H1 (cell line): ENCODE measurements at regions not wholly inside any gene's neighbourhood (a gene's known extent, or its start where the extent isn't known, plus 50 kb on each side); places are given as distances from the start of the nearest gene placed in this dataset.

Source experiments
- CTCF ChIA-PET: fragments of 300-600 bp; sonication (Branson Sonifier 250); formaldehyde crosslinking; loops from one replicate; lab custom pipeline; 2021; ENCODE audit not compliant: partially characterized antibody; lab: Charles Lee
- POLR2A ChIA-PET: fragments of 300-600 bp; sonication (Branson Sonifier 250); formaldehyde crosslinking; loops from one replicate; lab custom pipeline; 2021; ENCODE audit warnings: inconsistent platforms; ENCODE audit not compliant: partially characterized antibody; lab: Charles Lee
- DNase-seq, 2 experiments: peaks; one replicate each; pipeline versions ENCODE4 v3.0.0 to v3.0.0-alpha.2; 2010 to 2022; ENCODE audit warnings: low spot score in 2 of 2, low read depth in 1 of 2, mixed read lengths in 1 of 2
- FAIRE-seq: peaks from 2 replicates; lab custom pipeline; 2011; peaks lifted over from hg19 to GRCh38; lab: Jason Lieb, UNC
- H2AFZ ChIP-seq: 2 replicates; pipeline ENCODE4 v1.8.1; 2012; ENCODE audit warnings: low read length, inconsistent platforms
- H2AK5ac ChIP-seq: 2 replicates; pipeline ENCODE4 v1.6.1; 2013; ENCODE audit warnings: low read depth, low read length
- H2BK120ac ChIP-seq: replicated peaks from 2 replicates; pipeline ENCODE3; 2013; ENCODE audit warnings: low read depth, low read length, inconsistent platforms
- H2BK12ac ChIP-seq: 2 replicates; pipeline ENCODE4 v1.6.1; 2013; ENCODE audit warnings: low read depth, low read length
- H2BK15ac ChIP-seq: 2 replicates; pipeline ENCODE4 v1.6.1; 2013; ENCODE audit warnings: low read length
- H2BK20ac ChIP-seq: 2 replicates; pipeline ENCODE4 v1.6.1; 2013; ENCODE audit warnings: low read length
- H2BK5ac ChIP-seq: 2 replicates; pipeline ENCODE4 v1.6.1; 2013; ENCODE audit warnings: low read depth, low read length
- H3K14ac ChIP-seq: 2 replicates; pipeline ENCODE4 v1.6.1; 2013; ENCODE audit warnings: inconsistent platforms; ENCODE audit not compliant: insufficient read length
- H3K18ac ChIP-seq: 2 replicates; pipeline ENCODE4 v1.6.1; 2013; ENCODE audit warnings: low read length; ENCODE audit errors: extremely low read depth
- H3K23ac ChIP-seq: 2 replicates; pipeline ENCODE4 v1.6.1; 2013; ENCODE audit warnings: inconsistent platforms; ENCODE audit not compliant: insufficient read length
- H3K23me2 ChIP-seq: 2 replicates; pipeline ENCODE4 v1.6.1; 2013; ENCODE audit warnings: low read depth, low read length
- H3K27ac ChIP-seq: 2 replicates; pipeline ENCODE4 v1.6.1; 2011; ENCODE audit warnings: low read depth, low read length, inconsistent platforms
- H3K27me3 ChIP-seq, 4 experiments: replicated peaks in 1 of 4; 1 replicate in 1 of 4; 2 replicates in 3 of 4; pipeline versions ENCODE4 v1.6.1 to v1.8.1; 2011 to 2013; ENCODE audit warnings: low read length in 3 of 4, mild to moderate bottlenecking in 3 of 4, inconsistent platforms in 2 of 4, mixed read lengths in 2 of 4, moderate library complexity in 1 of 4; ENCODE audit not compliant: control insufficient read depth in 3 of 4, insufficient read depth in 3 of 4; ENCODE audit errors: extremely low read depth in 1 of 4
- H3K36me3 ChIP-seq, 4 experiments: 2 replicates each; pipeline versions ENCODE4 v1.6.1 to v1.8.1; 2011 to 2013; ENCODE audit warnings: mild to moderate bottlenecking in 4 of 4, low read length in 3 of 4, moderate library complexity in 2 of 4, control low read depth in 1 of 4, inconsistent platforms in 1 of 4; ENCODE audit not compliant: insufficient read depth in 4 of 4, control insufficient read depth in 2 of 4
- H3K4ac ChIP-seq: replicated peaks from 2 replicates; pipeline ENCODE3; 2013; ENCODE audit warnings: low read length, low read depth, mixed read lengths, inconsistent platforms; ENCODE audit not compliant: insufficient read length
- H3K4me1 ChIP-seq, 4 experiments: replicated peaks in 1 of 4; 1 replicate in 1 of 4; 2 replicates in 3 of 4; pipeline versions ENCODE4 v1.6.1 to v1.8.1; 2011 to 2013; ENCODE audit warnings: low read length in 3 of 4, inconsistent platforms in 2 of 4, mixed read lengths in 1 of 4; ENCODE audit not compliant: insufficient read depth in 4 of 4, control insufficient read depth in 3 of 4
- H3K4me2 ChIP-seq, 2 experiments: 2 replicates each; pipeline versions ENCODE4 v1.6.1 to v1.8.1; 2011 to 2013; ENCODE audit warnings: low read depth in 2 of 2, low read length in 2 of 2, control low read depth in 1 of 2, inconsistent platforms in 1 of 2, mild to moderate bottlenecking in 1 of 2; ENCODE audit not compliant: insufficient read depth in 1 of 2
- H3K4me3 ChIP-seq, 4 experiments: fragments of 200-600, 300-600 bp in 1 of 4; sonication (generic), shearing (Covaris generic), sonication (Bioruptor Twin) in 1 of 4; 2 replicates each; pipeline versions ENCODE4 v1.5.1 to v1.8.1; 2011 to 2016; ENCODE audit warnings: low read length in 4 of 4, low read depth in 3 of 4, control low read depth in 2 of 4, inconsistent platforms in 2 of 4, mild to moderate bottlenecking in 2 of 4, mixed read lengths in 1 of 4, moderate library complexity in 1 of 4; ENCODE audit not compliant: insufficient read depth in 2 of 4; ENCODE audit errors: extremely low read depth in 1 of 4
- H3K56ac ChIP-seq: replicated peaks from 2 replicates; pipeline ENCODE3; 2013; ENCODE audit warnings: low read depth, mild to moderate bottlenecking, mixed read lengths, low read length, inconsistent platforms; ENCODE audit not compliant: insufficient read length
- H3K79me1 ChIP-seq: 2 replicates; pipeline ENCODE4 v1.6.1; 2013; ENCODE audit warnings: low read depth, low read length, control low read depth
- H3K79me2 ChIP-seq, 2 experiments: 2 replicates each; pipeline versions ENCODE4 v1.6.1 to v1.8.1; 2012 to 2013; ENCODE audit warnings: low read length in 2 of 2, mild to moderate bottlenecking in 2 of 2, inconsistent platforms in 1 of 2; ENCODE audit not compliant: insufficient read depth in 2 of 2, control insufficient read depth in 1 of 2
- H3K9ac ChIP-seq, 4 experiments: replicated peaks in 1 of 4; 1 replicate in 1 of 4; 2 replicates in 3 of 4; pipeline versions ENCODE4 v1.6.1 to v1.8.1; 2011 to 2013; ENCODE audit warnings: low read depth in 3 of 4, low read length in 3 of 4, control low read depth in 2 of 4, mild to moderate bottlenecking in 2 of 4, moderate library complexity in 2 of 4, inconsistent platforms in 1 of 4; ENCODE audit errors: extremely low read depth in 1 of 4
- H3K9me3 ChIP-seq, 2 experiments: 2 replicates each; pipeline versions ENCODE4 v1.6.1 to v1.8.1; 2012 to 2013; ENCODE audit warnings: mild to moderate bottlenecking in 2 of 2, moderate library complexity in 2 of 2, control low read depth in 1 of 2, inconsistent platforms in 1 of 2, low read depth in 1 of 2, low read length in 1 of 2, mixed read lengths in 1 of 2; ENCODE audit not compliant: insufficient read depth in 2 of 2
- H4K20me1 ChIP-seq, 2 experiments: replicated peaks in 1 of 2; 2 replicates each; pipeline versions ENCODE3 to v1.8.1; 2011 to 2013; ENCODE audit warnings: inconsistent platforms in 2 of 2, low read length in 2 of 2, mild to moderate bottlenecking in 1 of 2; ENCODE audit not compliant: insufficient read depth in 2 of 2, control insufficient read depth in 1 of 2
- H4K5ac ChIP-seq: 2 replicates; pipeline ENCODE4 v1.6.1; 2013; ENCODE audit warnings: low read length, low read depth, mixed read lengths, inconsistent platforms; ENCODE audit not compliant: insufficient read length
- H4K8ac ChIP-seq: 2 replicates; pipeline ENCODE4 v1.8.0; 2013; ENCODE audit warnings: mild to moderate bottlenecking, moderate library complexity, low read length, inconsistent platforms; ENCODE audit not compliant: insufficient read depth; ENCODE audit errors: extremely low read depth
- H4K91ac ChIP-seq: replicated peaks from 2 replicates; pipeline ENCODE3; 2013; ENCODE audit warnings: low read length, mixed read lengths, inconsistent platforms; ENCODE audit not compliant: insufficient read length
- CBX8 ChIP-seq: fragments of 300-800, 300-1000 bp; sonication (generic); IDR thresholded peaks from 2 replicates; pipeline ENCODE4 v1.7.1; 2016; ENCODE audit warnings: low read depth, low read length, borderline replicate concordance
- CEBPB ChIP-seq: IDR thresholded peaks from 2 replicates; pipeline ENCODE4 v1.6.1; 2012; ENCODE audit warnings: low read depth, low read length
- CREB1 ChIP-seq: IDR thresholded peaks from 2 replicates; pipeline ENCODE4 v1.6.1; 2012; ENCODE audit warnings: inconsistent platforms
- GABPA ChIP-seq: IDR thresholded peaks from 2 replicates; pipeline ENCODE4 v1.6.1; 2011; ENCODE audit warnings: mild to moderate bottlenecking, low read length, moderate library complexity, borderline replicate concordance; ENCODE audit not compliant: insufficient read depth
- GTF2F1 ChIP-seq: IDR thresholded peaks from 2 replicates; pipeline ENCODE4 v1.6.1; 2012; ENCODE audit warnings: low read depth, low read length, improper control_type of control experiment, borderline replicate concordance
- JUN ChIP-seq: IDR thresholded peaks from 2 replicates; pipeline ENCODE4 v1.6.1; 2011; ENCODE audit warnings: low read depth, mild to moderate bottlenecking, improper control_type of control experiment, low read length
- KDM4A ChIP-seq: IDR thresholded peaks from one replicate; pipeline ENCODE4 v1.7.1; 2012; ENCODE audit warnings: low read depth, mild to moderate bottlenecking, moderate library complexity, low read length, inconsistent platforms; ENCODE audit not compliant: severe bottlenecking
- RBBP5 ChIP-seq: IDR thresholded peaks from 2 replicates; pipeline ENCODE4 v1.7.1; 2012; ENCODE audit warnings: low read depth, mild to moderate bottlenecking, inconsistent platforms, low read length, moderate library complexity, borderline replicate concordance
- TBP ChIP-seq: IDR thresholded peaks from 2 replicates; pipeline ENCODE4 v1.6.1; 2011; ENCODE audit warnings: low read depth, low read length, improper control_type of control experiment
- TEAD4 ChIP-seq: IDR thresholded peaks from 2 replicates; pipeline ENCODE4 v1.6.1; 2012; ENCODE audit warnings: low read depth, low read length, inconsistent platforms, mixed read lengths
- WGBS, 2 experiments: shearing (Covaris generic) in 1 of 2; methylation state at CpG; one replicate each; pipeline versions ENCODE4 v1.1.6 to v1.1.7; 2013 to 2015; ENCODE audit warnings: low lambda C conversion rate in 2 of 2, mixed read lengths in 2 of 2, inconsistent platforms in 1 of 2, low coverage in 1 of 2, missing lambda C conversion rate in 1 of 2; ENCODE audit not compliant: insufficient replicate concordance in 2 of 2, insufficient coverage in 1 of 2, insufficient read length in 1 of 2; ENCODE audit errors: extremely low coverage in 1 of 2, missing lambda C conversion rate in 1 of 2; 5-methylcytosine and 5-hydroxymethylcytosine counted together

- TF ChIP-seq CBX8: no peak
- no peak for TF ChIP-seq GABPA
- TF ChIP-seq CREB1: no peak
- no peak for TF ChIP-seq RBBP5
- TF ChIP-seq TBP: no peak
- TF ChIP-seq KDM4A: no peak
- TF ChIP-seq CEBPB: no peak
- no peak for TF ChIP-seq TEAD4
- no peak for TF ChIP-seq JUN
- TF ChIP-seq GTF2F1: no peak
- H3K9ac ChIP-seq: no peak overlapping the region
- H2BK5ac ChIP-seq: no peak overlapping the region
- H4K91ac ChIP-seq: no peak overlapping the region
- no peak overlapping the region for H4K8ac ChIP-seq
- H3K4me3 ChIP-seq: no peak overlapping the region
- no peaks in the 10 kb centered on the region for H3K23me2 ChIP-seq
- H3K27ac ChIP-seq: no peak overlapping the region
- H3K79me1 ChIP-seq: no peaks in the 10 kb centered on the region
- peaks cover 9 to 10% of the 10 kb centered on the region in 2 experiments; a peak in 3 of 4 replicates for H3K9me3 ChIP-seq
- no peak overlapping the region for H3K4me2 ChIP-seq
- 86% methylated on average over 5 of the region's 5 CpGs; no CpG with 5 or more reads in 1 of the 2 experiments for WGBS, 2 experiments
- FAIRE-seq (no peak), DNase-seq (no peak)
- no peak overlapping the region for H2AK5ac ChIP-seq
- H3K14ac ChIP-seq: no peak overlapping the region
- H2BK12ac ChIP-seq: no peak overlapping the region
- no peak overlapping the region for H3K56ac ChIP-seq
- no peaks in the 10 kb centered on the region for H3K36me3 ChIP-seq
- H3K23ac ChIP-seq: no peak overlapping the region
- no peaks in the 10 kb centered on the region for H4K20me1 ChIP-seq
- CTCF ChIA-PET: interaction anchor here (0.8 to 1.4 kb wide), 2 partner anchors 9 to 64 kb away, joined by 3 read pairs; no protein-coding TSS in a partner anchor
- no peak overlapping the region for H2BK20ac ChIP-seq
- peaks cover 0 to 4% (median 2%) of the 10 kb centered on the region in 4 experiments; a peak in 4 of 7 replicates for H3K4me1 ChIP-seq
- POLR2A ChIA-PET: no interaction called here
- H4K5ac ChIP-seq: no peak overlapping the region
- H3K18ac ChIP-seq: no peak overlapping the region
- no peaks in the 10 kb centered on the region for H3K79me2 ChIP-seq
- H2AFZ ChIP-seq: no peak overlapping the region
- H2BK120ac ChIP-seq: no peak overlapping the region
- H3K27me3 ChIP-seq: no peaks in the 10 kb centered on the region
- H2BK15ac ChIP-seq: no peak overlapping the region
- H3K4ac ChIP-seq: no peak overlapping the region
Measured at GRCh38 chr1:244301595-244302130, 150.0 kb downstream of the ADSS2 start.
